GM21723 (cell line): ENCODE measurements at regions not wholly inside any gene's neighbourhood (a gene's known extent, or its start where the extent isn't known, plus 50 kb on each side); places are given as distances from the start of the nearest gene placed in this dataset.

Source experiments
- ATAC-seq: cut with Tn5 transposase; IDR thresholded peaks from one replicate; pipeline ENCODE4 v1.9.1; 2021; ENCODE audit warnings: mild to moderate bottlenecking, moderate library complexity; ENCODE audit not compliant: unreplicated experiment

- no peak for ATAC-seq
These were observed 61.4 kb upstream of the PPP1R3C start for GRCh38 chr10:91694170-91694794.

GRCh38 chr10:91691981-91692380 is 59.1 kb upstream of the PPP1R3C start:
- ATAC-seq, result no peak

GRCh38 chr10:91690996-91691676 is 58.3 kb upstream of the PPP1R3C start:
- ATAC-seq, result no peak

- no peak for ATAC-seq
These were observed 57.5 kb upstream of the PPP1R3C start for GRCh38 chr10:91690412-91690811.

- no peak for ATAC-seq
These were observed 56.9 kb upstream of the PPP1R3C start for GRCh38 chr10:91689731-91690168.

GRCh38 chr10:91684841-91685240 is 52.0 kb upstream of the PPP1R3C start:
- ATAC-seq, result no peak

- ATAC-seq, result no peak
These were observed 51.1 kb upstream of the PPP1R3C start for GRCh38 chr10:91683975-91684374.

GRCh38 chr10:91682912-91683311 is 50.0 kb upstream of the PPP1R3C start:
- ATAC-seq, result no peak
